ENCODE measurements at regions not wholly inside any gene's neighbourhood (a gene's known extent, or its start where the extent isn't known, plus 50 kb on each side); places are given as distances from the start of the nearest gene placed in this dataset.

- TF ChIP-seq CTCF (IDR thresholded peaks at IDR 0.05; ENCODE audit: low read length) (no peak), EZH2 (IDR thresholded peaks at IDR 0.05; ENCODE audit: borderline replicate concordance, low read length) (no peak)
Measured at GRCh38 chr5:17359451-17360011, 138.5 kb upstream of the TAF11L2 start.
